PC-3 (cell line): ENCODE measurements at regions not wholly inside any gene's neighbourhood (a gene's known extent, or its start where the extent isn't known, plus 50 kb on each side); places are given as distances from the start of the nearest gene placed in this dataset.

Experiments used
- ATAC-seq: fragments of 200-7000 bp; cut with Tn5 transposase; 2 replicates; pipeline ENCODE4 v1.9.1; 2020; ENCODE audit warnings: mild to moderate bottlenecking, moderate library complexity
- BruUV-seq: library from RNA; stranded (reverse); fragments of 400-500 nt; replicated peaks from 2 replicates; lab custom pipeline; 2021; lab: Mats Ljungman, UMichigan
- CTCF ChIA-PET: fragments of 300-600 bp; sonication (Branson Sonifier 250); formaldehyde crosslinking; loops from one replicate; lab custom pipeline; 2022; ENCODE audit warnings: antibody characterized with exemption; lab: Charles Lee
- POLR2A ChIA-PET: fragments of 300-600 bp; sonication (Branson Sonifier 250); formaldehyde crosslinking; loops from one replicate; lab custom pipeline; 2022; ENCODE audit warnings: antibody characterized with exemption; ENCODE audit not compliant: unreplicated experiment; lab: Charles Lee
- DNase-seq: peaks from one replicate; pipeline ENCODE4 v3.0.0-alpha.2; 2015
- H2AFZ ChIP-seq: fragments of 300-600 bp; sonication (generic); 2 replicates; pipeline ENCODE4 v1.6.0; 2016; ENCODE audit warnings: antibody characterized with exemption, low read length
- H3F3A ChIP-seq: fragments of 300-600 bp; sonication (generic); one replicate; pipeline ENCODE4 v1.6.0; 2017; ENCODE audit warnings: antibody characterized with exemption, low read length, control low read depth, mild to moderate bottlenecking; ENCODE audit not compliant: unreplicated experiment
- H3K27ac ChIP-seq: fragments of 300-600 bp; sonication (generic); 2 replicates; pipeline ENCODE4 v1.5.1; 2016; ENCODE audit warnings: mild to moderate bottlenecking, low read length
- H3K27me3 ChIP-seq: fragments of 300-600 bp; sonication (generic); 2 replicates; pipeline ENCODE4 v1.6.1; 2016; ENCODE audit warnings: low read length, mixed read lengths
- H3K36me3 ChIP-seq: fragments of 300-600 bp; sonication (generic); 2 replicates; pipeline ENCODE4 v1.6.1; 2016; ENCODE audit warnings: low read depth, mixed run types, low read length, mixed read lengths
- H3K4me1 ChIP-seq: fragments of 300-600 bp; sonication (generic); 2 replicates; pipeline ENCODE4 v1.5.1; 2016; ENCODE audit warnings: low read length; ENCODE audit not compliant: insufficient read depth
- H3K4me2 ChIP-seq: fragments of 300-600 bp; sonication (generic); 2 replicates; pipeline ENCODE4 v1.6.0; 2016; ENCODE audit warnings: low read length
- H3K4me3 ChIP-seq: fragments of 300-600 bp; sonication (generic); 2 replicates; pipeline ENCODE4 v1.5.1; 2016; ENCODE audit warnings: mild to moderate bottlenecking, low read length, mixed read lengths
- H3K79me2 ChIP-seq: fragments of 300-600 bp; sonication (generic); 2 replicates; pipeline ENCODE4 v1.6.1; 2017; ENCODE audit warnings: low read length, mixed read lengths
- H3K9ac ChIP-seq: fragments of 300-600 bp; sonication (generic); 2 replicates; pipeline ENCODE4 v1.6.0; 2016; ENCODE audit warnings: mild to moderate bottlenecking, low read length
- H3K9me2 ChIP-seq: fragments of 300-600 bp; sonication (generic); replicated peaks from 2 replicates; pipeline ENCODE4 v1.6.1; 2016; ENCODE audit warnings: mixed run types, low read length, mixed read lengths
- H3K9me3 ChIP-seq: fragments of 300-600 bp; sonication (generic); 2 replicates; pipeline ENCODE4 v1.6.1; 2016; ENCODE audit warnings: low read length, mixed read lengths
- H4K20me1 ChIP-seq: fragments of 300-600 bp; sonication (generic); 2 replicates; pipeline ENCODE4 v1.6.1; 2016; ENCODE audit warnings: low read length, mixed read lengths
- EZH2 ChIP-seq: fragments of 300-600 bp; sonication (generic); IDR thresholded peaks from one replicate; pipeline ENCODE4 v1.6.1; 2017; ENCODE audit warnings: antibody characterized with exemption, mild to moderate bottlenecking, low read length; ENCODE audit not compliant: unreplicated experiment
- EZH2phosphoT487 ChIP-seq: fragments of 300-600 bp; sonication (generic); IDR thresholded peaks from 2 replicates; pipeline ENCODE4 v1.6.1; 2018; ENCODE audit warnings: mild to moderate bottlenecking, antibody characterized with exemption, low read length, borderline replicate concordance
- intact Hi-C: fragments of 100-400 bp; cut with micrococcal nuclease; formaldehyde crosslinking; loops from 2 replicates; pipeline ENCODE4 v1.9.0; 2023
- TF ChIP-seq, protein P1 (sequence below): fragments of 300-600 bp; sonication (generic); conservative IDR thresholded peaks from 2 replicates; pipeline ENCODE4 v1.5.1; 2017; ENCODE audit warnings: antibody characterized with exemption, low read depth, mild to moderate bottlenecking, low read length

DNA sequence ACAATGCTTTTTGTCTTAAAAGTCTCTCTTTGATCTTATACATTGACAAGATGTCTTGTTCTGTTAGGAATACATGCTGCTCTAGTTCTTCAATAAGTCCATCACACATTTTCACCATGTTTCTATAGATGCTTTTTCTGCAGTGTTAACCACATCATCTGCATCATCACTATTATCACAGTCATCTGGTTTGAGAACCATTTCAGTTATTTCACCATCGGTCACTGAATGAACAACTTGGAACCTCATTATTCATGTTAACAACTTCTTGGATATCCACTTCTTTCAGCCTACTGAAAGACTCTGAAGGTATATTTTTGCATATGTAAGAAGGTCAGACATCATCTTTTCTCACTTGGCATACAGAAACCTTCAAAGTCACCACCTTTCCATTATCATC lies 975.2 kb downstream of the STIM2 start:
- H3K27me3 ChIP-seq = no peaks in the 10 kb centered on the region
- DNase-seq = no peak
- no peak overlapping the region for H3K27ac ChIP-seq
- intact Hi-C loops = no loop called here
- no peaks in the 10 kb centered on the region for H3K9me2 ChIP-seq
- H3K4me2 ChIP-seq = no peak overlapping the region
- TF ChIP-seq, protein P1, sequence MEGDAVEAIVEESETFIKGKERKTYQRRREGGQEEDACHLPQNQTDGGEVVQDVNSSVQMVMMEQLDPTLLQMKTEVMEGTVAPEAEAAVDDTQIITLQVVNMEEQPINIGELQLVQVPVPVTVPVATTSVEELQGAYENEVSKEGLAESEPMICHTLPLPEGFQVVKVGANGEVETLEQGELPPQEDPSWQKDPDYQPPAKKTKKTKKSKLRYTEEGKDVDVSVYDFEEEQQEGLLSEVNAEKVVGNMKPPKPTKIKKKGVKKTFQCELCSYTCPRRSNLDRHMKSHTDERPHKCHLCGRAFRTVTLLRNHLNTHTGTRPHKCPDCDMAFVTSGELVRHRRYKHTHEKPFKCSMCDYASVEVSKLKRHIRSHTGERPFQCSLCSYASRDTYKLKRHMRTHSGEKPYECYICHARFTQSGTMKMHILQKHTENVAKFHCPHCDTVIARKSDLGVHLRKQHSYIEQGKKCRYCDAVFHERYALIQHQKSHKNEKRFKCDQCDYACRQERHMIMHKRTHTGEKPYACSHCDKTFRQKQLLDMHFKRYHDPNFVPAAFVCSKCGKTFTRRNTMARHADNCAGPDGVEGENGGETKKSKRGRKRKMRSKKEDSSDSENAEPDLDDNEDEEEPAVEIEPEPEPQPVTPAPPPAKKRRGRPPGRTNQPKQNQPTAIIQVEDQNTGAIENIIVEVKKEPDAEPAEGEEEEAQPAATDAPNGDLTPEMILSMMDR = no peak
- TF ChIP-seq EZH2phosphoT487 (no peak), EZH2 (no peak)
- no peak overlapping the region for H3K4me3 ChIP-seq
- no peaks in the 10 kb centered on the region for H3K4me1 ChIP-seq
- no peaks in the 10 kb centered on the region for H4K20me1 ChIP-seq
- H3F3A ChIP-seq = no peaks in the 10 kb centered on the region
- no peaks in the 10 kb centered on the region for H3K79me2 ChIP-seq
- H3K36me3 ChIP-seq = no peaks in the 10 kb centered on the region
- POLR2A ChIA-PET = no interaction called here
- CTCF ChIA-PET = no interaction called here
- H2AFZ ChIP-seq = no peak overlapping the region
- no peaks in the 10 kb centered on the region for H3K9me3 ChIP-seq
- no peak overlapping the region for H3K9ac ChIP-seq
- no peak for ATAC-seq
- no TSS peak for BruUV-seq

DNA sequence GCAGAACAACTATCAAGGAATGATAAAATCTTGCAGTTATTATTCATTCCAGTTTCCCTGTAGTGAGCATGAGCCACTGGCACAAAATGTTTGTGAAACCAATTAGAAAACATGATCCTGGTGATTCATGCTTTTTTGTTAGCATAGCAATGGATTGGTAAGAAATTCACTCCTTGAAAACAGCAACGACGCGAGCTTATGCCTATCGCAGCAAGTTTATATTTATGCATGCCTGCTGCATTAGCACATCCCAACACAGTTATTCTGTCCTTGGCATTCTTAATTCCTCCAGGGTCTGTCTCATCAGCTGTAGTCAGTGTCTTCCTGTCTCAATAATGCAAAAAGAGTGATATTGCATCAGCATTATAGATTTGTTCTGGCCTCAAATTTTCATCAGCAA lies 975.9 kb downstream of the STIM2 start:
- H3K4me3 ChIP-seq = no peak overlapping the region
- no peak for TF ChIP-seq EZH2
- no peak for TF ChIP-seq EZH2phosphoT487
- TF ChIP-seq, protein P1 = no peak
- H3K27ac ChIP-seq = no peak overlapping the region
- ChIA-PET POLR2A (no interaction called here), CTCF (no interaction called here)
- no peaks in the 10 kb centered on the region for H3K36me3 ChIP-seq
- H3K4me1 ChIP-seq = no peaks in the 10 kb centered on the region
- H4K20me1 ChIP-seq = no peaks in the 10 kb centered on the region
- no peak overlapping the region for H2AFZ ChIP-seq
- H3K4me2 ChIP-seq = no peak overlapping the region
- H3K79me2 ChIP-seq = no peaks in the 10 kb centered on the region
- BruUV-seq = no TSS peak
- DNase-seq (no peak), ATAC-seq (no peak)
- intact Hi-C loops = no loop called here
- H3K9me3 ChIP-seq = no peaks in the 10 kb centered on the region
- no peak overlapping the region for H3K9ac ChIP-seq
- H3F3A ChIP-seq = no peaks in the 10 kb centered on the region
- no peaks in the 10 kb centered on the region for H3K9me2 ChIP-seq
- H3K27me3 ChIP-seq = no peaks in the 10 kb centered on the region

DNA sequence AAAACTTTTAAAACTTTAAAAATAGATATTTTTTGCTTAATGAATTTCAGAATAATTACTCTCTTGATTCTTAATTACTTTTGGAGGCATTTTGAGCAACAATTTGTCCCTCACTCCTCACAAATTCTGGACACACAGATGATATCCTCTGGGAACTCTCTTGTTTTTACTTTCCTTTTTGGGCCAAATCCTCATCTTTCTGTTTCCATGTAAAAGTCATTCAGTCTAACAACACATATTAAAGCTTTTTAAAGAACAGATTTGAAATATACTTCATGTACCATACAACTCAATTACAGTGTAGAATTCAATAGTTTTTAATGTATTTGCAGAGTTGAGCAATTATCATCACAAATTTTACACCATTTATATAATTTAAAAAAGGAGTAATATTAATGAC lies 983.1 kb downstream of the STIM2 start:
- ATAC-seq (no peak), DNase-seq (no peak)
- no TSS peak for BruUV-seq
- H3K9ac ChIP-seq = no peak overlapping the region
- H3K9me2 ChIP-seq = no peaks in the 10 kb centered on the region
- no peak overlapping the region for H3K4me3 ChIP-seq
- H3K27me3 ChIP-seq = no peaks in the 10 kb centered on the region
- POLR2A ChIA-PET = no interaction called here
- no peak overlapping the region for H3K4me2 ChIP-seq
- CTCF ChIA-PET = no interaction called here
- H2AFZ ChIP-seq = no peak overlapping the region
- no peaks in the 10 kb centered on the region for H3F3A ChIP-seq
- TF ChIP-seq, protein P1 = no peak
- no peak for TF ChIP-seq EZH2phosphoT487
- no peaks in the 10 kb centered on the region for H3K79me2 ChIP-seq
- H3K9me3 ChIP-seq = no peaks in the 10 kb centered on the region
- no peaks in the 10 kb centered on the region for H3K4me1 ChIP-seq
- no peaks in the 10 kb centered on the region for H4K20me1 ChIP-seq
- no peaks in the 10 kb centered on the region for H3K36me3 ChIP-seq
- H3K27ac ChIP-seq = no peak overlapping the region
- intact Hi-C loops = no loop called here
